GM12865 (cell line): ENCODE measurements at regions not wholly inside any gene's neighbourhood (a gene's known extent, or its start where the extent isn't known, plus 50 kb on each side); places are given as distances from the start of the nearest gene placed in this dataset.
A peak's percentile ranks its signal among the peaks of the same experiment; 100 is the strongest.

ENCODE experiments used
- DNase-seq: peaks from one replicate; pipeline ENCODE4 v3.0.0; 2010; ENCODE audit warnings: low read depth
- H3K4me3 ChIP-seq: 2 replicates; pipeline ENCODE4 v1.5.1; 2011; ENCODE audit warnings: mild to moderate bottlenecking, low read depth, low read length, control low read depth
- CTCF ChIP-seq: IDR thresholded peaks from 2 replicates; pipeline ENCODE4 v1.5.1; 2011; ENCODE audit warnings: low read length, control low read depth, low read depth, inconsistent platforms; ENCODE audit not compliant: insufficient read depth; ENCODE audit errors: missing control alignments

GRCh38 chr6:105492706-105493673 is 90.1 kb upstream of the PREP start:
- no peak overlapping the region for H3K4me3 ChIP-seq
- no peak for TF ChIP-seq CTCF
- DNase-seq, result peak; percentile 66

GRCh38 chr6:105489216-105489530 is 86.3 kb upstream of the PREP start:
- TF ChIP-seq CTCF, result no peak
- H3K4me3 ChIP-seq, result no peak overlapping the region
- DNase-seq, result no peak

- TF ChIP-seq CTCF, result no peak
- H3K4me3 ChIP-seq, result no peak overlapping the region
- peak; percentile 25 for DNase-seq
These were observed 85.8 kb upstream of the PREP start for GRCh38 chr6:105488516-105489215.

GRCh38 chr6:105487040-105487790 is 84.3 kb upstream of the PREP start:
- DNase-seq, result peak; percentile 36
- no peak overlapping the region for H3K4me3 ChIP-seq
- TF ChIP-seq CTCF, result no peak

GRCh38 chr6:105485456-105485855 is 82.6 kb upstream of the PREP start:
- no peak for TF ChIP-seq CTCF
- DNase-seq, result peak; percentile 56
- no peak overlapping the region for H3K4me3 ChIP-seq

GRCh38 chr6:105484238-105485161 is 81.6 kb upstream of the PREP start:
- peak; percentile 71 for TF ChIP-seq CTCF
- no peak overlapping the region for H3K4me3 ChIP-seq
- peak; percentile 65 for DNase-seq
